Heart left ventricle (tissue), 16 donors: ENCODE measurements at regions not wholly inside any gene's neighbourhood (a gene's known extent, or its start where the extent isn't known, plus 50 kb on each side); places are given as distances from the start of the nearest gene placed in this dataset.

Experiments
- ATAC-seq, 4 donors: fragments of 200-7000 bp; cut with Tn5 transposase; one replicate each; pipeline ENCODE4 v1.9.1; 2020 to 2022; ENCODE audit warnings: moderate library complexity in 4 of 4, mild to moderate bottlenecking in 3 of 4, moderate number of reproducible peaks in 1 of 4
- DNase-seq, 5 donors: peaks; one replicate each; pipeline ENCODE4 v3.0.0-alpha.2; 2020
- H3K27ac ChIP-seq, 12 donors: fragments of 200-600 bp; sonication (generic) in 4 of 12; one replicate each; pipeline versions ENCODE4 v1.5.0 to v1.8.0; 2016 to 2022; ENCODE audit warnings: mild to moderate bottlenecking in 2 of 12
- H3K27me3 ChIP-seq, 9 donors: fragments of 200-600 bp; sonication (generic) in 2 of 9; one replicate each; pipeline versions ENCODE4 v1.5.1 to v1.8.0; 2016 to 2022; ENCODE audit warnings: mild to moderate bottlenecking in 3 of 9
- H3K36me3 ChIP-seq, 9 donors: fragments of 200-600 bp; sonication (generic) in 2 of 9; one replicate each; pipeline versions ENCODE4 v1.5.0 to v1.8.0; 2018 to 2022; ENCODE audit warnings: mild to moderate bottlenecking in 2 of 9
- H3K4me1 ChIP-seq, 12 donors: fragments of 200-600 bp; sonication (generic) in 4 of 12; one replicate each; pipeline versions ENCODE4 v1.5.0 to v1.8.0; 2016 to 2022; ENCODE audit warnings: mild to moderate bottlenecking in 3 of 12
- H3K4me3 ChIP-seq, 12 donors: fragments of 200-600 bp; sonication (generic) in 4 of 12; one replicate each; pipeline versions ENCODE4 v1.5.0 to v1.8.0; 2017 to 2022; ENCODE audit warnings: mild to moderate bottlenecking in 9 of 12, moderate library complexity in 4 of 12
- H3K9me3 ChIP-seq, 12 donors: fragments of 200-600 bp; sonication (generic) in 4 of 12; one replicate each; pipeline versions ENCODE4 v1.5.0 to v1.8.0; 2016 to 2022; ENCODE audit warnings: mild to moderate bottlenecking in 1 of 12
- CTCF ChIP-seq, 12 donors: fragments of 200-600 bp; sonication (generic) in 4 of 12; IDR thresholded peaks; one replicate each; pipeline versions ENCODE4 v1.5.0 to v1.8.0; 2018 to 2022; ENCODE audit warnings: antibody characterized with exemption in 12 of 12, mild to moderate bottlenecking in 5 of 12
- POLR2A ChIP-seq, 2 donors: fragments of 450-650 bp; IDR thresholded peaks; one replicate each; pipeline ENCODE4 v1.6.1; 2017; ENCODE audit warnings: antibody characterized with exemption in 2 of 2, mild to moderate bottlenecking in 2 of 2, moderate library complexity in 2 of 2
- WGBS, 4 donors: extraction: QIAGEN DNeasy Blood & Tissue Kit in 2 of 4; methylation state at CpG; one replicate each; pipeline versions ENCODE4 v1.1.5 to v1.1.7; 2013 to 2018; 5-methylcytosine and 5-hydroxymethylcytosine counted together
- intact Hi-C, 10 donors: fragments of 100-400 bp; cut with DNase I; formaldehyde crosslinking; loops; one replicate each; pipeline versions ENCODE4 v1.11.1 to v1.14.2; 2022
- donor health status: ischemic (EF 13 %, LVEDD 7.1; RV severe dilation, severe dysfunction).
- donor health status: healthy with polysubstance abuse.
- donor health status: DM: no; HTN: yes; CAD: no.
- donor health status: DM: no; HTN: no; CAD: no.
- donor health status: ischemic (EF 25% LVEDD 6.9; RV normal size, moderate dysfunction).
- donor health status: ischemic (EF 25% LVEDD 5.7; RV mildly dilated, moderate dysfunction).
- donor health status: healthy.
- donor health status: DM: yes; HTN: yes; CAD: no.
- donor health status: ischemic (EF 35%, LVEDD 5.7; RV mildly dilated, moderate dysfunction).
- donor health status: nonischemic (EF 11% LVEDD 7.7; RV severe dilation, severe dysfunction).
- donor health status: DM: yes; HTN: yes; CAD: no.
- donor health status: PGD.
- donor health status: ischemic (EF 29% LVEDD 5.4; RV normal size, mild dysfunction).
- donor health status: nonischemic (EF 23%, LVEDD 6.1; RV moderate dilation, normal function).

- Histone ChIP-seq H3K27me3 (no peaks in the 10 kb centered on the region), H3K4me1 (peaks cover 14 to 40% (median 38%) of the 10 kb centered on the region in 12 donors), H3K27ac (no peak overlapping the region), H3K9me3 (no peaks in the 10 kb centered on the region), H3K4me3 (no peak overlapping the region), H3K36me3 (no peaks in the 10 kb centered on the region)
- WGBS, 4 donors = 92 to 96% (median 95%) methylated on average over 10 of the region's 10 CpGs
- TF ChIP-seq CTCF (IDR thresholded peaks at IDR 0.05) (no peak), POLR2A (IDR thresholded peaks at IDR 0.05) (no peak)
- ATAC-seq (no peak), DNase-seq (no peak)
- intact Hi-C loops = loop anchor here in 8 of 10 donors (5.0 to 10.0 kb wide), 9 partner anchors 48 to 532 kb away; partner anchors contain the start of gene QKI (in 1 of the 8)
Measured at GRCh38 chr6:163714179-163714578, 299.7 kb downstream of the QKI start.

- Histone ChIP-seq H3K4me3 (no peak overlapping the region), H3K27me3 (no peaks in the 10 kb centered on the region), H3K36me3 (no peaks in the 10 kb centered on the region), H3K4me1 (peaks cover 24 to 52% (median 50%) of the 10 kb centered on the region in 12 donors), H3K27ac (peak overlapping the region in 10 of 12 donors; percentile 40 to 88 (median 78)), H3K9me3 (no peaks in the 10 kb centered on the region)
- ATAC-seq = no peak
- intact Hi-C loops = loop anchor here in 8 of 10 donors (5.0 to 10.0 kb wide), 9 partner anchors 49 to 531 kb away; partner anchors contain the start of gene QKI (in 1 of the 8)
- no peak for DNase-seq
- TF ChIP-seq POLR2A (IDR thresholded peaks at IDR 0.05) (no peak), CTCF (IDR thresholded peaks at IDR 0.05) (no peak)
- 87 to 95% (median 90%) methylated on average over 8 of the region's 8 CpGs for WGBS, 4 donors
Measured at GRCh38 chr6:163712981-163713380, 298.5 kb downstream of the QKI start.

- ATAC-seq (peak in 2 of 4 donors; percentile 12 to 23), DNase-seq (no peak)
- WGBS, 4 donors = 72 to 86% (median 81%) methylated on average over 8 of the region's 8 CpGs
- Histone ChIP-seq H3K9me3 (no peaks in the 10 kb centered on the region), H3K4me1 (peaks cover 24 to 56% (median 54%) of the 10 kb centered on the region in 12 donors), H3K4me3 (peak overlapping the region in 1 of 12 donors; percentile 12), H3K27ac (peak overlapping the region; percentile 40 to 88 (median 78)), H3K36me3 (no peaks in the 10 kb centered on the region), H3K27me3 (no peaks in the 10 kb centered on the region)
- intact Hi-C loops = loop anchor here in 8 of 10 donors (5.0 to 10.0 kb wide), 9 partner anchors 50 to 530 kb away; partner anchors contain the start of gene QKI (in 1 of the 8)
- peak in 2 of 12 donors; percentile 19 to 21 for TF ChIP-seq CTCF (IDR thresholded peaks at IDR 0.05)
- no peak for TF ChIP-seq POLR2A (IDR thresholded peaks at IDR 0.05)
Measured at GRCh38 chr6:163712566-163712961, 298.0 kb downstream of the QKI start.

- intact Hi-C loops = loop anchor here in 8 of 10 donors (2.0 to 10.0 kb wide), 12 partner anchors 50 to 530 kb away; partner anchors contain the start of gene QKI (in 1 of the 8)
- H3K27ac ChIP-seq = peak overlapping the region; percentile 67 to 88 (median 78)
Measured at GRCh38 chr6:163711615-163712565, 297.4 kb downstream of the QKI start.

More at GRCh38 chr6:163711615-163712565, 297.4 kb downstream of the QKI start:
- peak; percentile 80 to 91 (median 84) for DNase-seq
- H3K4me1 ChIP-seq = peaks cover 24 to 63% (median 61%) of the 10 kb centered on the region in 12 donors
- no peaks in the 10 kb centered on the region for H3K27me3 ChIP-seq
- peak overlapping the region in 1 of 12 donors; percentile 12 for H3K4me3 ChIP-seq
- no peaks in the 10 kb centered on the region for H3K9me3 ChIP-seq
- WGBS, 4 donors = 52 to 63% (median 62%) methylated on average over 24 of the region's 24 CpGs
- TF ChIP-seq POLR2A (IDR thresholded peaks at IDR 0.05) = no peak
- TF ChIP-seq CTCF (IDR thresholded peaks at IDR 0.05) = peak in 11 of 12 donors; percentile 20 to 59 (median 41)
- no peaks in the 10 kb centered on the region for H3K36me3 ChIP-seq
- peak; percentile 71 to 80 (median 77) for ATAC-seq
